IMR-90 (cell line): ENCODE measurements at regions not wholly inside any gene's neighbourhood (a gene's known extent, or its start where the extent isn't known, plus 50 kb on each side); places are given as distances from the start of the nearest gene placed in this dataset.

Experiments used
- ATAC-seq: fragments of 200-7000 bp; cut with Tn5 transposase; 2 replicates; pipeline ENCODE4 v1.9.1; 2020; ENCODE audit warnings: low read depth, mild to moderate bottlenecking, moderate library complexity
- BruUV-seq: library from RNA; stranded (reverse); fragments of 400-500 nt; replicated peaks from 2 replicates; lab custom pipeline; 2021; lab: Mats Ljungman, UMichigan
- CTCF ChIA-PET: fragments of 300-600 bp; formaldehyde crosslinking; extraction: SDS; loops from one replicate; lab custom pipeline; 2021; ENCODE audit warnings: antibody characterized with exemption; lab: Yijun Ruan, JAX
- POLR2A ChIA-PET: fragments of 300-600 bp; sonication (Branson Sonifier 250); formaldehyde crosslinking; loops from one replicate; lab custom pipeline; 2022; ENCODE audit warnings: antibody characterized with exemption; ENCODE audit not compliant: unreplicated experiment; lab: Charles Lee
- DNase-seq: peaks from one replicate; pipeline ENCODE4 v3.0.0; 2013
- H2AFZ ChIP-seq: replicated peaks from 2 replicates; pipeline ENCODE3; 2013; ENCODE audit warnings: low read length, mild to moderate bottlenecking; ENCODE audit not compliant: poor library complexity
- H2AK5ac ChIP-seq: 2 replicates; pipeline ENCODE4 v1.6.1; 2013; ENCODE audit warnings: low read depth, low read length, inconsistent platforms
- H2AK9ac ChIP-seq: replicated peaks from 2 replicates; pipeline ENCODE3; 2013; ENCODE audit warnings: mild to moderate bottlenecking, low read depth, low read length, moderate library complexity; ENCODE audit not compliant: poor library complexity
- H2BK120ac ChIP-seq: 2 replicates; pipeline ENCODE4 v1.6.1; 2013; ENCODE audit warnings: low read depth, low read length, inconsistent platforms
- H2BK15ac ChIP-seq: 3 replicates; pipeline ENCODE4 v1.6.1; 2013; ENCODE audit warnings: low read depth, low read length, inconsistent platforms
- H2BK20ac ChIP-seq: 2 replicates; pipeline ENCODE4 v1.6.1; 2013; ENCODE audit warnings: low read depth, mild to moderate bottlenecking, inconsistent platforms, low read length, moderate library complexity
- H2BK5ac ChIP-seq: 2 replicates; pipeline ENCODE4 v1.6.1; 2013; ENCODE audit warnings: mild to moderate bottlenecking, low read depth, low read length, inconsistent platforms; ENCODE audit not compliant: poor library complexity, severe bottlenecking
- H3K14ac ChIP-seq: replicated peaks from 2 replicates; pipeline ENCODE4 v1.6.1; 2013; ENCODE audit warnings: low read depth, low read length, inconsistent platforms
- H3K18ac ChIP-seq: 2 replicates; pipeline ENCODE4 v1.6.1; 2013; ENCODE audit warnings: low read depth, low read length, control low read depth
- H3K23ac ChIP-seq: 2 replicates; pipeline ENCODE4 v1.6.1; 2013; ENCODE audit warnings: low read depth, low read length, inconsistent platforms
- H3K27ac ChIP-seq: 2 replicates; pipeline ENCODE4 v1.5.1; 2013; ENCODE audit warnings: mild to moderate bottlenecking, control low read depth, low read length; ENCODE audit not compliant: insufficient read depth
- H3K27me3 ChIP-seq: 2 replicates; pipeline ENCODE4 v1.6.1; 2013; ENCODE audit warnings: low read length; ENCODE audit not compliant: control insufficient read depth, insufficient read depth
- H3K36me3 ChIP-seq: 2 replicates; pipeline ENCODE4 v1.6.1; 2013; ENCODE audit warnings: low read length, mixed read lengths; ENCODE audit not compliant: control insufficient read depth, insufficient read depth
- H3K4ac ChIP-seq: 2 replicates; pipeline ENCODE4 v1.6.1; 2013; ENCODE audit warnings: low read depth, low read length, inconsistent platforms
- H3K4me1 ChIP-seq: 2 replicates; pipeline ENCODE4 v1.6.1; 2013; ENCODE audit warnings: low read length, mixed read lengths; ENCODE audit not compliant: control insufficient read depth, insufficient read depth
- H3K4me2 ChIP-seq: 2 replicates; pipeline ENCODE4 v1.6.1; 2013; ENCODE audit warnings: low read depth, mild to moderate bottlenecking, control low read depth, low read length, moderate library complexity
- H3K4me3 ChIP-seq: 2 replicates; pipeline ENCODE4 v1.5.1; 2013; ENCODE audit warnings: low read depth, mild to moderate bottlenecking, control low read depth, low read length, moderate library complexity; ENCODE audit not compliant: insufficient read depth
- H3K56ac ChIP-seq: 2 replicates; pipeline ENCODE4 v1.6.1; 2013; ENCODE audit warnings: low read length, inconsistent platforms; ENCODE audit not compliant: insufficient read depth; ENCODE audit errors: extremely low read depth
- H3K79me1 ChIP-seq, 2 experiments: 2 replicates each; pipeline ENCODE4 v1.6.1; 2013; ENCODE audit warnings: low read length in 2 of 2, inconsistent platforms in 1 of 2, low read depth in 1 of 2
- H3K9ac ChIP-seq: 2 replicates; pipeline ENCODE4 v1.6.1; 2013; ENCODE audit warnings: low read depth, low read length, control low read depth
- H3K9me1 ChIP-seq: 2 replicates; pipeline ENCODE4 v1.6.1; 2013; ENCODE audit warnings: low read length, inconsistent platforms; ENCODE audit not compliant: insufficient read depth
- H3K9me3 ChIP-seq: 2 replicates; pipeline ENCODE4 v1.6.1; 2013; ENCODE audit warnings: low read length; ENCODE audit not compliant: control insufficient read depth, insufficient read depth
- H4K20me1 ChIP-seq: 2 replicates; pipeline ENCODE4 v1.6.1; 2013; ENCODE audit warnings: low read length, inconsistent platforms; ENCODE audit not compliant: insufficient read depth
- H4K5ac ChIP-seq: 2 replicates; pipeline ENCODE4 v1.6.1; 2013; ENCODE audit warnings: mild to moderate bottlenecking, low read depth, low read length, control low read depth
- H4K8ac ChIP-seq, 2 experiments: 2 replicates each; pipeline ENCODE4 v1.6.1; 2013; ENCODE audit warnings: low read depth in 2 of 2, low read length in 2 of 2, control low read depth in 1 of 2, inconsistent platforms in 1 of 2
- H4K91ac ChIP-seq: 2 replicates; pipeline ENCODE4 v1.6.1; 2013; ENCODE audit warnings: low read depth, low read length, inconsistent platforms; ENCODE audit not compliant: insufficient read depth
- BHLHE40 ChIP-seq: fragments of 150-350 bp; IDR thresholded peaks from 2 replicates; pipeline ENCODE4 v1.6.1; 2016; ENCODE audit warnings: mild to moderate bottlenecking, low read depth, low read length
- CEBPB ChIP-seq: IDR thresholded peaks from 2 replicates; pipeline ENCODE4 v1.6.1; 2012; ENCODE audit warnings: low read depth, low read length, improper control_type of control experiment
- CHD1 ChIP-seq: IDR thresholded peaks from 2 replicates; pipeline ENCODE4 v1.6.1; 2012; ENCODE audit warnings: low read depth, low read length, improper control_type of control experiment
- FOS ChIP-seq: fragments of 150-350 bp; IDR thresholded peaks from 2 replicates; pipeline ENCODE4 v1.6.1; 2016; ENCODE audit warnings: low read depth, low read length
- MAFK ChIP-seq: IDR thresholded peaks from 2 replicates; pipeline ENCODE4 v1.6.1; 2012; ENCODE audit warnings: low read depth, low read length, improper control_type of control experiment
- MAZ ChIP-seq: IDR thresholded peaks from 2 replicates; pipeline ENCODE4 v1.6.1; 2012; ENCODE audit warnings: low read depth, mild to moderate bottlenecking, low read length, improper control_type of control experiment, moderate library complexity, borderline replicate concordance
- MXI1 ChIP-seq: IDR thresholded peaks from 2 replicates; pipeline ENCODE4 v1.6.1; 2012; ENCODE audit warnings: low read depth, mild to moderate bottlenecking, low read length, moderate library complexity, borderline replicate concordance
- NFE2L2 ChIP-seq: fragments of 150-350 bp; IDR thresholded peaks from 2 replicates; pipeline ENCODE4 v1.6.1; 2016; ENCODE audit warnings: low read depth, mild to moderate bottlenecking, low read length
- POLR2A ChIP-seq: IDR thresholded peaks from 2 replicates; pipeline ENCODE4 v1.6.1; 2012; ENCODE audit warnings: mild to moderate bottlenecking, low read depth, low read length
- RAD21 ChIP-seq: IDR thresholded peaks from 2 replicates; pipeline ENCODE4 v1.6.1; 2012; ENCODE audit warnings: low read length, improper control_type of control experiment
- RCOR1 ChIP-seq: IDR thresholded peaks from 2 replicates; pipeline ENCODE4 v1.6.1; 2012; ENCODE audit warnings: mild to moderate bottlenecking, low read length, improper control_type of control experiment; ENCODE audit not compliant: insufficient replicate concordance
- RFX5 ChIP-seq: IDR thresholded peaks from 2 replicates; pipeline ENCODE4 v1.8.0; 2012; ENCODE audit warnings: low read depth, mild to moderate bottlenecking, low read length, moderate library complexity
- SMC3 ChIP-seq: fragments of 150-350 bp; IDR thresholded peaks from 2 replicates; pipeline ENCODE4 v1.6.1; 2016; ENCODE audit warnings: low read depth, mild to moderate bottlenecking, antibody characterized with exemption, low read length, moderate library complexity
- WGBS, 2 experiments: methylation state at CpG; one replicate each; pipeline versions ENCODE4 v1.1.5 to v1.1.7; 2013; ENCODE audit warnings: missing lambda C conversion rate in 2 of 2; ENCODE audit not compliant: insufficient read length in 1 of 2; ENCODE audit errors: extremely low coverage in 2 of 2; 5-methylcytosine and 5-hydroxymethylcytosine counted together
- dilution Hi-C: fragments of 300-500 bp; cut with HindIII; formaldehyde crosslinking; loops from one replicate; pipeline ENCODE4 v1.14.3; 2018; ENCODE audit warnings: low sequenced_read_pairs; ENCODE audit not compliant: unreplicated experiment
- in situ Hi-C: fragments of 300-500 bp; cut with MboI; formaldehyde crosslinking; loops from 3 replicates; pipeline ENCODE4 v1.14.3; 2019; ENCODE audit warnings: low sequenced_read_pairs, inconsistent platforms, mixed read lengths
- intact Hi-C: fragments of 100-400 bp; cut with micrococcal nuclease; formaldehyde crosslinking; loops from 2 replicates; pipeline ENCODE4 v1.10.0; 2022
- TF ChIP-seq, protein P1 (sequence below): conservative IDR thresholded peaks from 2 replicates; pipeline ENCODE4 v1.5.1; 2012; ENCODE audit warnings: mild to moderate bottlenecking, low read depth, low read length, improper control_type of control experiment
- TF ChIP-seq, protein P2 (sequence below): fragments of 150-350 bp; IDR thresholded peaks from 2 replicates; pipeline ENCODE4 v1.6.1; 2016; ENCODE audit warnings: low read depth, mild to moderate bottlenecking, low read length, moderate library complexity, borderline replicate concordance
- TF ChIP-seq, protein P3 (sequence below): fragments of 150-350 bp; IDR thresholded peaks from 2 replicates; pipeline ENCODE4 v1.6.1; 2017; ENCODE audit warnings: mild to moderate bottlenecking, antibody characterized with exemption, low read length, low read depth

DNA sequence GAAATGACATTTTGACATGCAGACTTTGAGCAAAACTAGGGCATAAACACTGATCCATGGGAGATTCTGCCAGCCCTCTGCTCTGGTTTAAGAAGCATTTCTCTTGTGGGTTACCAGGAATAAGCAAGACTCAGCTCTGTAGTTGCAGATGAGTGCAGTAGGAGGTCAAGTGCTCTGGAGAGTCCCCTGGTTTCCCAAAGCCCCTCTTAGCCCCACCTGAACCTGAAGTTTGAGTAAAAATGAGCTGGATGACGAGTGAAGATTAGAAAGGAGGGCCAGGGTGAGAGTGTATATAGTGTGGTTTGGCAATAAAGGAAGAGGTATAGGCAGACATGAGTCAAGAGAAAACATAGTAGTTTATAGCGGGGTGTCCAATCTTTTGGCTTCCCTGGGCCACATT lies 220.3 kb downstream of the ARL4A start:
- TF ChIP-seq CEBPB (no peak), FOS (no peak), SMC3 (no peak), BHLHE40 (no peak), POLR2A (no peak), RFX5 (no peak), MXI1 (no peak), MAFK (no peak), CHD1 (no peak), NFE2L2 (no peak), MAZ (no peak), RCOR1 (no peak), RAD21 (no peak)
- TF ChIP-seq, protein P1, sequence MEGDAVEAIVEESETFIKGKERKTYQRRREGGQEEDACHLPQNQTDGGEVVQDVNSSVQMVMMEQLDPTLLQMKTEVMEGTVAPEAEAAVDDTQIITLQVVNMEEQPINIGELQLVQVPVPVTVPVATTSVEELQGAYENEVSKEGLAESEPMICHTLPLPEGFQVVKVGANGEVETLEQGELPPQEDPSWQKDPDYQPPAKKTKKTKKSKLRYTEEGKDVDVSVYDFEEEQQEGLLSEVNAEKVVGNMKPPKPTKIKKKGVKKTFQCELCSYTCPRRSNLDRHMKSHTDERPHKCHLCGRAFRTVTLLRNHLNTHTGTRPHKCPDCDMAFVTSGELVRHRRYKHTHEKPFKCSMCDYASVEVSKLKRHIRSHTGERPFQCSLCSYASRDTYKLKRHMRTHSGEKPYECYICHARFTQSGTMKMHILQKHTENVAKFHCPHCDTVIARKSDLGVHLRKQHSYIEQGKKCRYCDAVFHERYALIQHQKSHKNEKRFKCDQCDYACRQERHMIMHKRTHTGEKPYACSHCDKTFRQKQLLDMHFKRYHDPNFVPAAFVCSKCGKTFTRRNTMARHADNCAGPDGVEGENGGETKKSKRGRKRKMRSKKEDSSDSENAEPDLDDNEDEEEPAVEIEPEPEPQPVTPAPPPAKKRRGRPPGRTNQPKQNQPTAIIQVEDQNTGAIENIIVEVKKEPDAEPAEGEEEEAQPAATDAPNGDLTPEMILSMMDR = no peak
- TF ChIP-seq, protein P2, sequence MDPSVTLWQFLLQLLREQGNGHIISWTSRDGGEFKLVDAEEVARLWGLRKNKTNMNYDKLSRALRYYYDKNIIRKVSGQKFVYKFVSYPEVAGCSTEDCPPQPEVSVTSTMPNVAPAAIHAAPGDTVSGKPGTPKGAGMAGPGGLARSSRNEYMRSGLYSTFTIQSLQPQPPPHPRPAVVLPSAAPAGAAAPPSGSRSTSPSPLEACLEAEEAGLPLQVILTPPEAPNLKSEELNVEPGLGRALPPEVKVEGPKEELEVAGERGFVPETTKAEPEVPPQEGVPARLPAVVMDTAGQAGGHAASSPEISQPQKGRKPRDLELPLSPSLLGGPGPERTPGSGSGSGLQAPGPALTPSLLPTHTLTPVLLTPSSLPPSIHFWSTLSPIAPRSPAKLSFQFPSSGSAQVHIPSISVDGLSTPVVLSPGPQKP = no peak
- TF ChIP-seq, protein P3, sequence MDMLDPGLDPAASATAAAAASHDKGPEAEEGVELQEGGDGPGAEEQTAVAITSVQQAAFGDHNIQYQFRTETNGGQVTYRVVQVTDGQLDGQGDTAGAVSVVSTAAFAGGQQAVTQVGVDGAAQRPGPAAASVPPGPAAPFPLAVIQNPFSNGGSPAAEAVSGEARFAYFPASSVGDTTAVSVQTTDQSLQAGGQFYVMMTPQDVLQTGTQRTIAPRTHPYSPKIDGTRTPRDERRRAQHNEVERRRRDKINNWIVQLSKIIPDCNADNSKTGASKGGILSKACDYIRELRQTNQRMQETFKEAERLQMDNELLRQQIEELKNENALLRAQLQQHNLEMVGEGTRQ = no peak

More for the DNA sequence above, 220.3 kb downstream of the ARL4A start:
- Histone ChIP-seq H3K9me1 (no peaks in the 10 kb centered on the region), H2BK120ac (no peak overlapping the region), H3K4me1 (peaks cover 2% of the 10 kb centered on the region; the same call in 1 of the 2 replicates), H3K4ac (no peak overlapping the region), H3K9ac (no peak overlapping the region), H3K4me3 (no peak overlapping the region), H4K91ac (no peak overlapping the region), H4K20me1 (no peaks in the 10 kb centered on the region), H2AK5ac (no peak overlapping the region), H3K14ac (no peak overlapping the region), H4K8ac (no peak overlapping the region), H3K18ac (no peak overlapping the region), H2BK20ac (no peak overlapping the region), H4K5ac (no peak overlapping the region), H2AFZ (no peak overlapping the region), H3K23ac (no peak overlapping the region), H3K56ac (no peak overlapping the region), H3K9me3 (no peaks in the 10 kb centered on the region), H3K79me1 (no peaks in the 10 kb centered on the region), H2BK15ac (no peak overlapping the region), H3K27me3 (no peaks in the 10 kb centered on the region), H3K36me3 (no peaks in the 10 kb centered on the region), H3K27ac (no peak overlapping the region), H2BK5ac (no peak overlapping the region), H2AK9ac (no peak overlapping the region), H3K4me2 (no peak overlapping the region)
- intact Hi-C loops (no loop called here), dilution Hi-C loops (no loop called here), in situ Hi-C loops (no loop called here)
- BruUV-seq = no TSS peak
- DNase-seq (no peak), ATAC-seq (no peak)
- WGBS, 2 experiments = no CpG with 5 or more reads among the region's 2 CpGs
- POLR2A ChIA-PET = no interaction called here
- CTCF ChIA-PET = interaction anchor here (0.6 kb wide), 1 partner anchor 182 kb away, joined by 3 read pairs; no protein-coding TSS in a partner anchor
